HG03095 (cell line): ENCODE measurements at regions not wholly inside any gene's neighbourhood (a gene's known extent, or its start where the extent isn't known, plus 50 kb on each side); places are given as distances from the start of the nearest gene placed in this dataset.

Experiments used
- ATAC-seq: cut with Tn5 transposase; IDR thresholded peaks from one replicate; pipeline ENCODE4 v1.9.1; 2021; ENCODE audit warnings: moderate library complexity; ENCODE audit not compliant: unreplicated experiment

GRCh38 chr3:175911937-175912336, 1052.8 kb downstream of the NAALADL2 start:
- no peak for ATAC-seq

- no peak for ATAC-seq
Measured at GRCh38 chr3:175902226-175902625, 1043.1 kb downstream of the NAALADL2 start.

- no peak for ATAC-seq
Measured at GRCh38 chr3:175898194-175898593, 1039.1 kb downstream of the NAALADL2 start.

GRCh38 chr3:175896655-175897054, 1037.5 kb downstream of the NAALADL2 start:
- no peak for ATAC-seq

GRCh38 chr3:175895731-175896130, 1036.6 kb downstream of the NAALADL2 start:
- no peak for ATAC-seq

GRCh38 chr3:175893566-175893965, 1034.4 kb downstream of the NAALADL2 start:
- ATAC-seq, result no peak

- ATAC-seq, result no peak
Measured at GRCh38 chr3:175890066-175890465, 1030.9 kb downstream of the NAALADL2 start.

GRCh38 chr3:175885231-175885766, 1026.2 kb downstream of the NAALADL2 start:
- no peak for ATAC-seq

GRCh38 chr3:175879417-175879816, 1020.3 kb downstream of the NAALADL2 start:
- ATAC-seq, result no peak

- peak; percentile 92 for ATAC-seq
Measured at GRCh38 chr3:175869404-175869803, 1010.3 kb downstream of the NAALADL2 start.

GRCh38 chr3:175868626-175869025, 1009.5 kb downstream of the NAALADL2 start:
- ATAC-seq, result no peak

- no peak for ATAC-seq
Measured at GRCh38 chr3:175865724-175866123, 1006.6 kb downstream of the NAALADL2 start.

GRCh38 chr3:175861916-175862315, 1002.8 kb downstream of the NAALADL2 start:
- ATAC-seq, result no peak
